Peyer's patch (tissue), 4 donors: ENCODE measurements at regions not wholly inside any gene's neighbourhood (a gene's known extent, or its start where the extent isn't known, plus 50 kb on each side); places are given as distances from the start of the nearest gene placed in this dataset.

Experiments
- POLR2A ChIP-seq, 2 donors: fragments of 450-650 bp; IDR thresholded peaks; one replicate each; pipeline ENCODE4 v1.5.1; 2017; ENCODE audit warnings: antibody characterized with exemption in 2 of 2, mild to moderate bottlenecking in 2 of 2, moderate library complexity in 2 of 2
- TF ChIP-seq, protein P1 (sequence below), 6 experiments: fragments of 450-650 bp in 4 of 6; fragments of 200-600 bp in 2 of 6; sonication (generic) in 1 of 6; IDR thresholded peaks; one replicate each; pipeline ENCODE4 v1.5.1; 2017 to 2019; ENCODE audit warnings: antibody characterized with exemption in 6 of 6, mild to moderate bottlenecking in 3 of 6, moderate library complexity in 1 of 6

DNA sequence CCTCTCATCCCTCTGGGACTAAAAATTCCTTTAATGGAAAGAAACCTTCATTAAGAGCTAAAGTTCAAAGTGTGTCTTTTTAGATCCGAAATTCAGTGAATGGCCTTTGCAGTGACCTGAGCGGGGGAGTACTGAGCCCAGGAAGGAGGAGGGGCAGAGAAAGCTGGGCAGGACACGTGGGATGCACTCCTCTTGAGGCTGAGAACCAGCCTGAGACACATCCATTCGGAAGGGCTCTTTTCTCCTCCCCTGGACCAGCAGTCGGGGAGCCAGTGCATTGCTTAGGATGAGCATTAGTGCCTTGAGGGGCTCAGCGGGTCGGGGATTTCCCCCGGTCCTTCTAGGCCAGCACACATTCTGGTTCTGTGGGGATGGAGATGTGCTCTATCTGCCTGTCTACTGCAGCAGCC is 258.9 kb upstream of the B3GAT1 start:
- no peak for TF ChIP-seq POLR2A (IDR thresholded peaks at IDR 0.05)
- TF ChIP-seq, protein P1, sequence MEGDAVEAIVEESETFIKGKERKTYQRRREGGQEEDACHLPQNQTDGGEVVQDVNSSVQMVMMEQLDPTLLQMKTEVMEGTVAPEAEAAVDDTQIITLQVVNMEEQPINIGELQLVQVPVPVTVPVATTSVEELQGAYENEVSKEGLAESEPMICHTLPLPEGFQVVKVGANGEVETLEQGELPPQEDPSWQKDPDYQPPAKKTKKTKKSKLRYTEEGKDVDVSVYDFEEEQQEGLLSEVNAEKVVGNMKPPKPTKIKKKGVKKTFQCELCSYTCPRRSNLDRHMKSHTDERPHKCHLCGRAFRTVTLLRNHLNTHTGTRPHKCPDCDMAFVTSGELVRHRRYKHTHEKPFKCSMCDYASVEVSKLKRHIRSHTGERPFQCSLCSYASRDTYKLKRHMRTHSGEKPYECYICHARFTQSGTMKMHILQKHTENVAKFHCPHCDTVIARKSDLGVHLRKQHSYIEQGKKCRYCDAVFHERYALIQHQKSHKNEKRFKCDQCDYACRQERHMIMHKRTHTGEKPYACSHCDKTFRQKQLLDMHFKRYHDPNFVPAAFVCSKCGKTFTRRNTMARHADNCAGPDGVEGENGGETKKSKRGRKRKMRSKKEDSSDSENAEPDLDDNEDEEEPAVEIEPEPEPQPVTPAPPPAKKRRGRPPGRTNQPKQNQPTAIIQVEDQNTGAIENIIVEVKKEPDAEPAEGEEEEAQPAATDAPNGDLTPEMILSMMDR (IDR thresholded peaks at IDR 0.05) = no peak
